Stomach (tissue), 8 donors: ENCODE measurements at regions not wholly inside any gene's neighbourhood (a gene's known extent, or its start where the extent isn't known, plus 50 kb on each side); places are given as distances from the start of the nearest gene placed in this dataset.
A peak's percentile ranks its signal among the peaks of the same experiment; 100 is the strongest.
"Not testable (repeated sequence)": the region's sequence is repeated elsewhere in the genome, so short reads cannot be mapped to it uniquely, and the experiment has no call there.

Source experiments
- DNase-seq, 2 donors: peaks; one replicate each; pipeline versions ENCODE4 v3.0.0 to v3.0.0-alpha.2; 2013 to 2019
- H3K27ac ChIP-seq, 5 donors: fragments of 200-600 bp in 4 of 5; sonication (generic) in 4 of 5; one replicate each; pipeline ENCODE4 v1.5.1; 2013 to 2019; ENCODE audit warnings: mild to moderate bottlenecking in 1 of 5, moderate library complexity in 1 of 5
- H3K27me3 ChIP-seq, 3 donors: fragments of 200-600 bp; sonication (generic); one replicate each; pipeline ENCODE4 v1.5.1; 2017 to 2019; ENCODE audit warnings: mixed run types in 1 of 3
- H3K36me3 ChIP-seq, 4 donors: fragments of 200-600 bp; sonication (generic); 1 replicate in 3 of 4; 2 replicates in 1 of 4; pipeline ENCODE4 v1.5.1; 2016 to 2019
- H3K4me1 ChIP-seq, 4 donors: fragments of 200-600 bp; sonication (generic); one replicate each; pipeline ENCODE4 v1.5.1; 2016 to 2019
- H3K4me3 ChIP-seq, 4 donors: fragments of 200-600 bp; sonication (generic) in 3 of 4; one replicate each; pipeline ENCODE4 v1.5.1; 2016 to 2019; ENCODE audit warnings: mild to moderate bottlenecking in 1 of 4
- H3K9me3 ChIP-seq, 4 donors: fragments of 200-600 bp; sonication (generic); one replicate each; pipeline ENCODE4 v1.5.1; 2016 to 2019
- CTCF ChIP-seq, 7 experiments: fragments of 450-650 bp in 4 of 7; fragments of 200-600 bp in 3 of 7; sonication (generic) in 3 of 7; IDR thresholded peaks; one replicate each; pipeline ENCODE4 v1.5.1; 2016 to 2019; ENCODE audit warnings: antibody characterized with exemption in 7 of 7, control low read depth in 2 of 7, mild to moderate bottlenecking in 1 of 7
- EP300 ChIP-seq: sonication (generic); formaldehyde crosslinking; IDR thresholded peaks from one replicate; pipeline ENCODE4 v1.6.1; 2017; ENCODE audit warnings: antibody characterized with exemption
- POLR2A ChIP-seq, 4 donors: fragments of 450-650 bp; IDR thresholded peaks; one replicate each; pipeline ENCODE4 v1.6.1; 2016; ENCODE audit warnings: antibody characterized with exemption in 4 of 4, control low read depth in 2 of 4, mild to moderate bottlenecking in 1 of 4, moderate library complexity in 1 of 4
- POLR2AphosphoS5 ChIP-seq, 3 donors: sonication (generic); formaldehyde crosslinking; IDR thresholded peaks; one replicate each; pipeline ENCODE4 v1.6.1; 2016; ENCODE audit warnings: antibody characterized with exemption in 3 of 3
- WGBS, 5 donors: extraction: QIAGEN DNeasy Blood & Tissue Kit in 3 of 5; methylation state at CpG; one replicate each; pipeline versions ENCODE4 v1.1.5 to v1.1.7; 2013 to 2018; 5-methylcytosine and 5-hydroxymethylcytosine counted together
- intact Hi-C: fragments of 100-400 bp; cut with DNase I; formaldehyde crosslinking; loops from one replicate; pipeline ENCODE4 v1.15.1; 2023; ENCODE audit warnings: low total_unique reads
- donor health status: healthy with polysubstance abuse.
- donor health status: Bipolar disorder and iron deficiency.
- donor health status: healthy.

DNA sequence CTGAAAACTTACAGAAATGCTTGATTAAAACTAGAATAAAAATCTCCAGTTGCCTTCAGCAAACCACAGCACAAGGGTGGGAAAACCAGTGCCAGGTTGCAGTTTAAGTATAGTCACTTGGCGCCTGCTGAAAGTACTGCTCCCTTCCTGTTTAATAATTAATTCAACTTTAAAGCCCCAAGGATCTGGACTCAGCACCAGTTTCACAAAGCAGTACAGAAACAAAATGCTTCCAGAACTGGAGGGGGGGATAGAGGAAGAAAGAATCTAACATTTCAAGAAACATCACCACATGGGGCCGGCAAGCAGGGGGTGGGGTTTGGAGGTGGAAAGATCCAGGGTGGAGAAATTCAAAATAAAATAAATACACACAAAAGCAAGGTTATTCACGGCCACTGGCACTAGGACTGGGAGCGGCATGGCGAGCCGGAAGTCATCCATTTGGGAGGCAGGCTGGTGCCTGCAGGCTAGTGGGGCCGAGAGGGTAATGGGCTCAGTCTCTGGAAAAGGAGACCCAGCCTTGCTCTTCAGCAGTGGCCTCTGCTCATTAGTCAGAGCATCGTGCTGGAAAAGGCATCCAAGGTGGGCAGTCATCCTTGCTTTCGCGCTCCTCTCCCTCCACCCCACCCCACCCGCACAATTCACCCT, 85.8 kb downstream of the POU3F3 start:
- intact Hi-C loops = no loop called here
- peak in 1 of 2 donors; percentile 14 for DNase-seq
- Histone ChIP-seq H3K36me3 (no peaks in the 10 kb centered on the region), H3K27me3 (no peaks in the 10 kb centered on the region), H3K27ac (no peak overlapping the region), H3K4me1 (peaks cover 0 to 16% (median 5%) of the 10 kb centered on the region in 4 donors), H3K4me3 (peak overlapping the region in 3 of 4 donors; percentile 14 to 23 (median 22)), H3K9me3 (no peaks in the 10 kb centered on the region)
- 39 to 53% (median 44%) methylated on average over 9 to 11 of the region's 11 CpGs for WGBS, 5 donors
- TF ChIP-seq POLR2AphosphoS5 (IDR thresholded peaks at IDR 0.05) = no peak
- TF ChIP-seq EP300 = no peak
- no peak for TF ChIP-seq CTCF (IDR thresholded peaks at IDR 0.05)
- no peak for TF ChIP-seq POLR2A (IDR thresholded peaks at IDR 0.05)

- peak in 1 of 2 donors; percentile 62 for DNase-seq
- H3K27me3 ChIP-seq = peaks cover 0 to 21% (median 0%) of the 10 kb centered on the region in 3 donors
- no peaks in the 10 kb centered on the region for H3K9me3 ChIP-seq
- H3K27ac ChIP-seq = no peak overlapping the region
- TF ChIP-seq EP300 = no peak
- TF ChIP-seq POLR2A (IDR thresholded peaks at IDR 0.05) = no peak
- peak in 3 of 7 experiments; percentile 15 to 49 (median 26) for TF ChIP-seq CTCF (IDR thresholded peaks at IDR 0.05)
- 50 to 76% (median 72%) methylated on average over 1 of the region's 1 CpG for WGBS, 5 donors
- peaks cover 0 to 9% (median 4%) of the 10 kb centered on the region in 4 donors for H3K4me1 ChIP-seq
- no peaks in the 10 kb centered on the region for H3K36me3 ChIP-seq
- no peak overlapping the region for H3K4me3 ChIP-seq
- intact Hi-C loops = no loop called here
These were observed 90.6 kb downstream of the POU3F3 start for GRCh38 chr2:104944495-104944894.

DNA sequence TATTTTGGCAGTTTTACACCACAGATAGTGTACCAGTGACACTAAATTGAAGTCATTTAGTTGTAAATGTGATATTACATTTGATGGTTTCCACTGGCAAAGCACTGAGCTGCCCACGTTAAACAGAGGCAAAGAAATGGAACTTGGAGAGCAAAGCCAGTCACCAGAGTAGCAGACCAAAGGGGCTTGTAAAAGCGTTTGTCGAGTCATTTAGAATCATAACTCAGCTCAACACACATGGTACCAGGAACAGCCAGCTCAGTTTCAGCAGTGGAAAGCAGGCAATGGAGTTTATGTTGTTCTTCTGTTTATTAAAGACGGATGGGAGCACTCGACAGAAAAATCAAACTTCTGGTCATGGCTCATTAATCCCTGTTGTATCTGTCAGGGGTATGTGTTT, 91.2 kb downstream of the POU3F3 start:
- H3K27me3 ChIP-seq = peaks cover 0 to 21% (median 0%) of the 10 kb centered on the region in 3 donors
- TF ChIP-seq POLR2A (IDR thresholded peaks at IDR 0.05) (no peak), CTCF (IDR thresholded peaks at IDR 0.05) (no peak), EP300 (no peak)
- H3K9me3 ChIP-seq = no peaks in the 10 kb centered on the region
- peaks cover 0 to 3% (median under 1%) of the 10 kb centered on the region in 4 donors for H3K4me1 ChIP-seq
- 54 to 62% (median 57%) methylated on average over 5 of the region's 5 CpGs for WGBS, 5 donors
- no peaks in the 10 kb centered on the region for H3K36me3 ChIP-seq
- H3K27ac ChIP-seq = no peak overlapping the region
- intact Hi-C loops = no loop called here
- no peak for DNase-seq
- H3K4me3 ChIP-seq = no peak overlapping the region

DNA sequence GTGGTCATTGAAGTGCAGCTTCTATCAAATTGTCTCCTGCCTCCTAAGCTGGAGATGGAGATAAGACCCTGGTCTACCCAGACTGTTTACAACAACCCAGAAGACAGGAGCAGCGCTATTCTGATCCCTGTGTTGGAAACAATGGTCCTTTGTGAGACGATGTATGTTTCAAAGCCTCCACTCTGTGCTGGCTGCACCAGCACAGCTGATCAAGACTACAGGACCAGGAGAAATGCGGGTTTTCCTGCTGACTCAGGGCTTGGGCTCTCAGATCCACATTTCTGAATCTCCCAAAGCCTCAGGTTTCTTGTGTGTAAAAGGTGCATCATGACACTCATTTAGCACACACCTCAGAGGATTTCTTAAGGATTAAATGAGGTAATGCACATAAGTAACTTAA, 92.0 kb downstream of the POU3F3 start:
- peaks cover 0 to 21% (median 0%) of the 10 kb centered on the region in 3 donors for H3K27me3 ChIP-seq
- WGBS, 5 donors = 27 to 48% (median 38%) methylated on average over 3 of the region's 3 CpGs
- H3K27ac ChIP-seq = no peak overlapping the region
- no peaks in the 10 kb centered on the region for H3K9me3 ChIP-seq
- H3K4me1 ChIP-seq = no peaks in the 10 kb centered on the region
- H3K4me3 ChIP-seq = no peak overlapping the region
- no peaks in the 10 kb centered on the region for H3K36me3 ChIP-seq
- intact Hi-C loops = no loop called here
- no peak for TF ChIP-seq EP300
- TF ChIP-seq CTCF (IDR thresholded peaks at IDR 0.05) = no peak
- TF ChIP-seq POLR2AphosphoS5 (IDR thresholded peaks at IDR 0.05) = no peak
- TF ChIP-seq POLR2A (IDR thresholded peaks at IDR 0.05) = no peak
- no peak for DNase-seq

GRCh38 chr2:104947456-104947855, 90.4 kb upstream of the MRPS9 start:
- H3K9me3 ChIP-seq, H3K36me3 ChIP-seq, H3K4me3 ChIP-seq, H3K4me1 ChIP-seq, intact Hi-C loops, H3K27ac ChIP-seq: not testable (repeated sequence)
- peak in 1 of 2 donors; percentile 34 for DNase-seq
- peaks cover 0 to 26% (median 0%) of the 10 kb centered on the region in 3 donors for H3K27me3 ChIP-seq
- WGBS, 5 donors = 26 to 49% (median 32%) methylated on average over 6 to 7 of the region's 7 CpGs
